ENCODE measurements at regions not wholly inside any gene's neighbourhood (a gene's known extent, or its start where the extent isn't known, plus 50 kb on each side); places are given as distances from the start of the nearest gene placed in this dataset.

DNA sequence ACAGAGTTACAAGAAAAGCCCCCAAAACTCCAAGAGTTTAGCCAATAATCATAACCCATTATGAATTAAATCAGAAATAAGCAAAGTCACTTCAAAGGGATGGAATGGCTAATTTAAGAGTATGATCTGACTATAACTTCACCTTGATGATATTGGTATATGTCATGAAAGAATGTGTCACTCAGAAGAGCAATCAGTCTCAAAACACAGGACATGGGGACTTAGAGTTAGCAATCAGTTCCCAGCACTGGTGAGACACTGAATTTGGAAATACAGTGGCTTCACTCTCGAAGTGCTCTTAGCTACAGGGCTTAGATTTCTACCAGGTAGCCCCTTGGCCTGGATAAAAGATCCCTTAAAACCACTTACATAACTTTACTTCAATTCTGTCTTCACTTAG, 65.7 kb upstream of the EXOC1L start:
- no peak for DNase-seq (ENCODE audit: low read depth in 4 of 4, low spot score in 2 of 4)

- DNase-seq (ENCODE audit: low read depth in 4 of 4, low spot score in 2 of 4), result no peak
Measured at GRCh38 chr4:55754754-55755350, 64.7 kb upstream of the EXOC1L start.

- DNase-seq (ENCODE audit: low read depth in 4 of 4, low spot score in 2 of 4), result no peak
Measured at GRCh38 chr4:55756208-55756607, 63.4 kb upstream of the EXOC1L start.

DNA sequence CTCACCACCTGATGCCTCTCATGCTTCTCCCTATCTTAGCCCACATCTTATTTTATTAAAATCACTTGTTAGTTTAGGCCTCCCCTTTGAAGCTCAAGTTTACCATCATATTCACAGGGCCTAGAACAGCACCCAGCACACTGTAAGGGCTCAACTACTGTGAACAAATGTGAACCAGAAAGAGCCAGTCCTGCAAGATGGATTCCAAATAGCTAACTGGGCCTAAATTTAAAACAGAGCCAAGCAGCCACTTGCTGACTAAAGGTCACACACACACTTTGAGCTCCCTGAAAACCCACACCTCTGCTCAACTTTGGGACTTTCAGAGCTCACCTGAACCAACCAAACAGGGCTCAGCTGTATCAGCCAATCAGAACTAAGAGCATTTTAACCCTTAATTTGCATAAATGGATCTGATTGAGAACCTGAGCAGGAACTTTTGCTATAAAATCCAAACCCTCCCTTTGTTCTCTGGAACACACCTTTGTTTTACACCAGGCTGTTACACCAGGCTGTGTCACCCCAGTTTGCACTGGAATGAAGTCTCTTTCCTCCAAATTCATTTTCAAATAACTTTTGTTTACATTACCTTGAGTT, 62.1 kb upstream of the EXOC1L start:
- DNase-seq (ENCODE audit: low read depth in 4 of 4, low spot score in 2 of 4), result no peak

DNA sequence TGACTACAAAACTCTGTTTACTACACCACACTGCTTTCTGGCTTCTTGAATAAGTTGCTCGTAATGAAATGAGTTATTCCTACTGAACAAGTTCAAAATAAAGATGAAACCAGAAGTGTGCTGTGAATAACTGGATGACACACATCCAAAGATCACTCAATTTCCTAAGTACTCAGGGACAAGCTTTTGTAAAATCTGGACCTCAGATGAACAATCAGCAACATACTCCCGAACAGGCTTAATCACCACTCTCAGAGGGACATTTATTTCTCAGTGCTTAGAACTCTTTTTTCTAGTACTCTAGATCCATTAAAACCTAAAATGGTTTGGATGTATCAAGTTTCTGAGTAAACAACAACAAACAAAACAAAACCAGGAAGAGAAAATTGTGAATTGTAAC, 61.5 kb upstream of the EXOC1L start:
- DNase-seq (ENCODE audit: low read depth in 4 of 4, low spot score in 2 of 4), result no peak

DNA sequence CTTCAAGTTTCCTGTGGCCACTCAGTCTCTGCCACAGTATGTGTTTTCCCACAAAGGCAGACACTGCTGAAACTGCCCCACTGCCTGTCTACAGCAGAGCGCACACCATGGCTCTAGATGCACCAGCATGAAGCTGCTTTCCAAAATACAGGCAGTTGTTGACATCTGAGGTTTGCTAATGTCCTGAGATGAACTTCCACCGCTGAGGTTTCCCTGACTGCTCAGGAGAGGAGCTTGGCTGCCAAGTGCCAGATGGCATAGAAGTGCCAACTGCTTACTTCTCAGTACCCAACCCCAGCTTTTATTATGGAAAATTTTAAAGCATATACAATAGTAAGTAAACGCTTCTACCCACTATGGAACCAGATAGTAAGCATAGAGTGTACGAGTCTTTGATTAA, 61.0 kb upstream of the EXOC1L start:
- DNase-seq (ENCODE audit: low read depth in 4 of 4, low spot score in 2 of 4), result no peak

- peak in 1 of 4 donors; percentile 13 for DNase-seq (ENCODE audit: low read depth in 4 of 4, low spot score in 2 of 4)
Measured at GRCh38 chr4:55762819-55763218, 56.8 kb upstream of the EXOC1L start.

- DNase-seq (ENCODE audit: low read depth in 4 of 4, low spot score in 2 of 4), result no peak
Measured at GRCh38 chr4:55763996-55764395, 55.6 kb upstream of the EXOC1L start.

- no peak for DNase-seq (ENCODE audit: low read depth in 4 of 4, low spot score in 2 of 4)
Measured at GRCh38 chr4:55765070-55765469, 54.5 kb upstream of the EXOC1L start.

DNA sequence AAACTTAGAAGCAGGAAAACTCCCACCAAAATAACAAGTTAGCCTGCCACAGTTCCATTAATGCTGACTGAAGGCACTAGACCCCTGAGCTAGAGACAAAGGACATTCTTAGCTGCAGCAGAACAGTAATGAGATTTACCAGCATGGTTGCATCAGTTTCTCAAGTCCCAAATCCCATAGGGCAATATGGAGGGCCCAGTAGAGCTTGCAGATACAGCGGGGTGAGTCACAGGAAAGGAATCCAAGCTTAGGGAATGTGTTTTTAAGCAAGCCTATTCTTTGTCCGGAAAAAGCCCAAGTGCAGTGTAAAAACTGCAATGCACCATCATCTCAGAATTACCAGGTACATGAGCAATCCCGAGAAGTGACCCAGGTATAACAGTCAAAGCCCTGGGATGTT, 51.3 kb upstream of the EXOC1L start:
- no peak for DNase-seq (ENCODE audit: low read depth in 4 of 4, low spot score in 2 of 4)
